MM.1S (cell line): ENCODE measurements at regions not wholly inside any gene's neighbourhood (a gene's known extent, or its start where the extent isn't known, plus 50 kb on each side); places are given as distances from the start of the nearest gene placed in this dataset.

ENCODE experiments used
- CTCF ChIP-seq: fragments of 300-600 bp; sonication (generic); IDR thresholded peaks from 2 replicates; pipeline ENCODE4 v1.5.1; 2016; ENCODE audit warnings: antibody characterized with exemption, low read length, mixed read lengths
- EZH2 ChIP-seq: fragments of 300-600 bp; sonication (generic); optimal IDR thresholded peaks from 2 replicates; pipeline ENCODE3; 2017; ENCODE audit warnings: low read depth, mild to moderate bottlenecking, antibody characterized with exemption, low read length, mixed read lengths
- EZH2phosphoT487 ChIP-seq: fragments of 300-600 bp; sonication (generic); IDR thresholded peaks from 2 replicates; pipeline ENCODE4 v1.6.1; 2018; ENCODE audit warnings: antibody characterized with exemption, low read length

GRCh38 chr1:119310301-119310700 lies 58.3 kb upstream of the HAO2 start:
- TF ChIP-seq CTCF = no peak
- TF ChIP-seq EZH2 = no peak
- no peak for TF ChIP-seq EZH2phosphoT487
